Stimulated activated naive CD8-positive, alpha-beta T cell treated with anti-CD3 and anti-CD28 coated beads, Interleukin-15, amount 100 ng/mL, for 72 hours (primary cell): ENCODE measurements at regions not wholly inside any gene's neighbourhood (a gene's known extent, or its start where the extent isn't known, plus 50 kb on each side); places are given as distances from the start of the nearest gene placed in this dataset.

Experiments used
- ATAC-seq: fragments of 150-1000 bp; cut with Tn5 transposase; 2 replicates; pipeline ENCODE4 v1.10.0; 2021; ENCODE audit warnings: mild to moderate bottlenecking, moderate library complexity
- DNase-seq, 2 donors: peaks; one replicate each; pipeline ENCODE4 v3.0.0; 2021 to 2022
- H3K27ac Mint-ChIP-seq, 2 donors: one replicate each; pipeline ENCODE4 v1.8.0; 2022; ENCODE audit warnings: mild to moderate bottlenecking in 2 of 2, mixed read lengths in 2 of 2, moderate library complexity in 2 of 2
- H3K27me3 Mint-ChIP-seq: one replicate; pipeline ENCODE4 v1.8.0; 2022; ENCODE audit warnings: mixed read lengths
- H3K4me1 Mint-ChIP-seq: one replicate; pipeline ENCODE4 v1.8.0; 2022; ENCODE audit warnings: mild to moderate bottlenecking, mixed read lengths
- H3K4me3 Mint-ChIP-seq, 2 donors: one replicate each; pipeline ENCODE4 v1.8.0; 2022; ENCODE audit warnings: mild to moderate bottlenecking in 2 of 2, mixed read lengths in 2 of 2, moderate library complexity in 1 of 2
- H3K9me3 Mint-ChIP-seq, 2 donors: one replicate each; pipeline ENCODE4 v1.8.0; 2022; ENCODE audit warnings: mixed read lengths in 2 of 2

- no peak overlapping the region for H3K4me3 Mint-ChIP-seq
- H3K9me3 Mint-ChIP-seq: no peaks in the 10 kb centered on the region
- no peak for ATAC-seq
- no peak overlapping the region for H3K27ac Mint-ChIP-seq
- no peaks in the 10 kb centered on the region for H3K27me3 Mint-ChIP-seq
- no peaks in the 10 kb centered on the region for H3K4me1 Mint-ChIP-seq
- DNase-seq: no peak
Observed at GRCh38 chr4:176383273-176384077, 63.7 kb downstream of the SPCS3 start.

- Mint-ChIP-seq H3K4me1 (no peaks in the 10 kb centered on the region), H3K4me3 (no peak overlapping the region), H3K27ac (no peak overlapping the region), H3K9me3 (no peaks in the 10 kb centered on the region), H3K27me3 (no peaks in the 10 kb centered on the region)
- DNase-seq (no peak), ATAC-seq (no peak)
Observed at GRCh38 chr4:176385601-176386000, 65.8 kb downstream of the SPCS3 start.

GRCh38 chr4:176387571-176387970 is 67.8 kb downstream of the SPCS3 start:
- no peaks in the 10 kb centered on the region for H3K9me3 Mint-ChIP-seq
- no peaks in the 10 kb centered on the region for H3K4me1 Mint-ChIP-seq
- DNase-seq: no peak
- no peaks in the 10 kb centered on the region for H3K27me3 Mint-ChIP-seq
- ATAC-seq: no peak
- H3K27ac Mint-ChIP-seq: no peak overlapping the region
- H3K4me3 Mint-ChIP-seq: no peak overlapping the region

- Mint-ChIP-seq H3K4me3 (no peak overlapping the region), H3K27ac (no peak overlapping the region), H3K27me3 (no peaks in the 10 kb centered on the region), H3K9me3 (peaks cover 0 to 8% of the 10 kb centered on the region in 2 donors), H3K4me1 (no peaks in the 10 kb centered on the region)
- ATAC-seq: no peak
- no peak for DNase-seq
Observed at GRCh38 chr4:176393306-176394013, 73.7 kb downstream of the SPCS3 start.

- peaks cover 4 to 8% of the 10 kb centered on the region in 2 donors for H3K9me3 Mint-ChIP-seq
- no peak for DNase-seq
- no peak overlapping the region for H3K27ac Mint-ChIP-seq
- no peaks in the 10 kb centered on the region for H3K4me1 Mint-ChIP-seq
- ATAC-seq: no peak
- H3K4me3 Mint-ChIP-seq: no peak overlapping the region
- no peaks in the 10 kb centered on the region for H3K27me3 Mint-ChIP-seq
Observed at GRCh38 chr4:176400816-176401461, 81.2 kb downstream of the SPCS3 start.

- Mint-ChIP-seq H3K4me1 (no peaks in the 10 kb centered on the region), H3K27ac (no peak overlapping the region), H3K27me3 (no peaks in the 10 kb centered on the region), H3K9me3 (no peaks in the 10 kb centered on the region), H3K4me3 (no peak overlapping the region)
- DNase-seq: no peak
- ATAC-seq: no peak
Observed at GRCh38 chr4:176404621-176405020, 84.9 kb downstream of the SPCS3 start.

- H3K9me3 Mint-ChIP-seq: peaks cover 0 to 8% of the 10 kb centered on the region in 2 donors
- peaks cover 8% of the 10 kb centered on the region for H3K27me3 Mint-ChIP-seq
- no peak overlapping the region for H3K27ac Mint-ChIP-seq
Observed at GRCh38 chr4:176406297-176406696, 86.5 kb downstream of the SPCS3 start.

GRCh38 chr4:176406736-176407135 is 87.0 kb downstream of the SPCS3 start:
- Mint-ChIP-seq H3K9me3 (peaks cover 0 to 8% of the 10 kb centered on the region in 2 donors), H3K27ac (no peak overlapping the region), H3K4me1 (no peaks in the 10 kb centered on the region), H3K4me3 (no peak overlapping the region), H3K27me3 (peaks cover 8% of the 10 kb centered on the region)
- DNase-seq (no peak), ATAC-seq (no peak)

More at GRCh38 chr4:176406297-176406696, 86.5 kb downstream of the SPCS3 start:
- H3K4me1 Mint-ChIP-seq: no peaks in the 10 kb centered on the region
- H3K4me3 Mint-ChIP-seq: no peak overlapping the region
- no peak for DNase-seq
- no peak for ATAC-seq

- ATAC-seq (no peak), DNase-seq (no peak)
- H3K4me3 Mint-ChIP-seq: no peak overlapping the region
- peaks cover 0 to 8% of the 10 kb centered on the region in 2 donors for H3K9me3 Mint-ChIP-seq
- no peak overlapping the region for H3K27ac Mint-ChIP-seq
- H3K4me1 Mint-ChIP-seq: no peaks in the 10 kb centered on the region
- peaks cover 8% of the 10 kb centered on the region for H3K27me3 Mint-ChIP-seq
Observed at GRCh38 chr4:176409627-176410026, 89.9 kb downstream of the SPCS3 start.

GRCh38 chr4:176413171-176413570 is 93.4 kb downstream of the SPCS3 start:
- no peaks in the 10 kb centered on the region for H3K4me1 Mint-ChIP-seq
- DNase-seq: no peak
- no peak for ATAC-seq
- peaks cover 24% of the 10 kb centered on the region for H3K27me3 Mint-ChIP-seq
- no peak overlapping the region for H3K4me3 Mint-ChIP-seq
- H3K9me3 Mint-ChIP-seq: peaks cover 0 to 8% of the 10 kb centered on the region in 2 donors
- no peak overlapping the region for H3K27ac Mint-ChIP-seq

GRCh38 chr4:176422001-176422400 is 102.2 kb downstream of the SPCS3 start:
- Mint-ChIP-seq H3K4me1 (no peaks in the 10 kb centered on the region), H3K9me3 (no peaks in the 10 kb centered on the region), H3K27ac (no peak overlapping the region), H3K27me3 (peaks cover under 1% of the 10 kb centered on the region), H3K4me3 (no peak overlapping the region)
- DNase-seq (no peak), ATAC-seq (no peak)

- Mint-ChIP-seq H3K9me3 (no peaks in the 10 kb centered on the region), H3K27ac (no peak overlapping the region), H3K4me1 (no peaks in the 10 kb centered on the region), H3K27me3 (no peaks in the 10 kb centered on the region), H3K4me3 (no peak overlapping the region)
- DNase-seq: no peak
- no peak for ATAC-seq
Observed at GRCh38 chr4:176422511-176422910, 102.7 kb downstream of the SPCS3 start.

- no peaks in the 10 kb centered on the region for H3K4me1 Mint-ChIP-seq
Observed at GRCh38 chr4:176425035-176425434, 105.3 kb downstream of the SPCS3 start.

GRCh38 chr4:176432811-176433540 is 113.2 kb downstream of the SPCS3 start:
- no peak overlapping the region for H3K27ac Mint-ChIP-seq
- DNase-seq: no peak
- ATAC-seq: no peak
- H3K4me3 Mint-ChIP-seq: no peak overlapping the region
- peaks cover 7 to 13% of the 10 kb centered on the region in 2 donors for H3K9me3 Mint-ChIP-seq
- H3K27me3 Mint-ChIP-seq: no peaks in the 10 kb centered on the region
- peaks cover 8% of the 10 kb centered on the region for H3K4me1 Mint-ChIP-seq

More at GRCh38 chr4:176425035-176425434, 105.3 kb downstream of the SPCS3 start:
- ATAC-seq: no peak
- Mint-ChIP-seq H3K27ac (no peak overlapping the region), H3K27me3 (no peaks in the 10 kb centered on the region), H3K4me3 (no peak overlapping the region), H3K9me3 (no peaks in the 10 kb centered on the region)
- DNase-seq: no peak

GRCh38 chr4:176433983-176434382 is 114.2 kb downstream of the SPCS3 start:
- no peak for ATAC-seq
- H3K27ac Mint-ChIP-seq: no peak overlapping the region
- no peak overlapping the region for H3K4me3 Mint-ChIP-seq
- H3K4me1 Mint-ChIP-seq: peaks cover 8% of the 10 kb centered on the region
- H3K27me3 Mint-ChIP-seq: no peaks in the 10 kb centered on the region
- H3K9me3 Mint-ChIP-seq: peaks cover 7 to 13% of the 10 kb centered on the region in 2 donors
- DNase-seq: no peak
